ENCODE measurements at regions not wholly inside any gene's neighbourhood (a gene's known extent, or its start where the extent isn't known, plus 50 kb on each side); places are given as distances from the start of the nearest gene placed in this dataset.

- TF ChIP-seq CTCF (IDR thresholded peaks at IDR 0.05) (no peak), POLR2AphosphoS5 (IDR thresholded peaks at IDR 0.05) (no peak), EP300 (IDR thresholded peaks at IDR 0.05) (no peak)
These were observed 61.9 kb upstream of the GSE1 start for GRCh38 chr16:85550953-85551924.
